Panc1 (cell line): ENCODE measurements at regions not wholly inside any gene's neighbourhood (a gene's known extent, or its start where the extent isn't known, plus 50 kb on each side); places are given as distances from the start of the nearest gene placed in this dataset.

Experiments used
- ATAC-seq: fragments of 200-7000 bp; cut with Tn5 transposase; 2 replicates; pipeline ENCODE4 v1.9.1; 2020; ENCODE audit warnings: mild to moderate bottlenecking, moderate library complexity
- BruUV-seq: library from RNA; stranded (reverse); fragments of 400-500 nt; replicated peaks from 2 replicates; lab custom pipeline; 2021; lab: Mats Ljungman, UMichigan
- CTCF ChIA-PET: fragments of 300-600 bp; sonication (Branson Sonifier 250); formaldehyde crosslinking; loops from one replicate; lab custom pipeline; 2022; ENCODE audit warnings: antibody characterized with exemption; lab: Charles Lee
- POLR2A ChIA-PET: fragments of 300-600 bp; sonication (Branson Sonifier 250); formaldehyde crosslinking; loops from one replicate; lab custom pipeline; 2022; ENCODE audit warnings: antibody characterized with exemption; lab: Charles Lee
- DNase-seq: peaks from one replicate; pipeline ENCODE4 v3.0.0-alpha.2; 2010; ENCODE audit warnings: low read depth, low spot score
- H3K27ac ChIP-seq: 2 replicates; pipeline ENCODE4 v1.5.1; 2011; ENCODE audit warnings: mild to moderate bottlenecking, low read length, inconsistent platforms
- H3K27me3 ChIP-seq: fragments of 200-500 bp; sonication (Bioruptor generic); 2 replicates; pipeline ENCODE4 v1.6.0; 2014; ENCODE audit warnings: low read length, inconsistent platforms; ENCODE audit not compliant: control insufficient read depth, insufficient read depth
- H3K36me3 ChIP-seq: fragments of 200-500 bp; sonication (Bioruptor generic); 2 replicates; pipeline ENCODE4 v1.5.1; 2014; ENCODE audit warnings: inconsistent platforms, mild to moderate bottlenecking, low read length, moderate library complexity; ENCODE audit not compliant: control insufficient read depth, insufficient read depth
- H3K4me1 ChIP-seq: 2 replicates; pipeline ENCODE4 v1.5.1; 2011; ENCODE audit warnings: inconsistent platforms, mild to moderate bottlenecking, low read length, moderate library complexity; ENCODE audit not compliant: control insufficient read depth, insufficient read depth
- H3K4me3 ChIP-seq, 2 experiments: 2 replicates each; pipeline ENCODE4 v1.5.1; 2011 to 2012; ENCODE audit warnings: low read depth in 2 of 2, low read length in 2 of 2, mild to moderate bottlenecking in 2 of 2, inconsistent platforms in 1 of 2, moderate library complexity in 1 of 2
- H3K9me3 ChIP-seq: fragments of 200-500 bp; sonication (Bioruptor generic); 2 replicates; pipeline ENCODE4 v1.5.1; 2014; ENCODE audit warnings: low read depth, mild to moderate bottlenecking, inconsistent platforms, low read length, moderate library complexity; ENCODE audit not compliant: control insufficient read depth, insufficient read depth
- POLR2AphosphoS5 ChIP-seq: IDR thresholded peaks from 2 replicates; pipeline ENCODE4 v1.6.1; 2012; ENCODE audit warnings: mild to moderate bottlenecking, low read depth, low read length, moderate library complexity
- SIN3A ChIP-seq: IDR thresholded peaks from 2 replicates; pipeline ENCODE4 v1.6.1; 2012; ENCODE audit warnings: low read depth, mild to moderate bottlenecking, low read length, moderate library complexity, borderline replicate concordance; ENCODE audit not compliant: insufficient read depth
- TCF7L2 ChIP-seq: IDR thresholded peaks from 2 replicates; pipeline ENCODE4 v1.6.1; 2011; ENCODE audit warnings: mild to moderate bottlenecking, low read depth, low read length, inconsistent platforms
- in situ Hi-C: cut with HindIII; loops from 2 replicates; pipeline ENCODE4 v1.10.0; 2016; ENCODE audit warnings: low sequenced_read_pairs, low pct_unique_long_range_greater_than_20kb
- intact Hi-C: fragments of 100-400 bp; cut with micrococcal nuclease; formaldehyde crosslinking; loops from one replicate; pipeline ENCODE4 v1.10.0; 2022; ENCODE audit not compliant: unreplicated experiment
- TF ChIP-seq, protein P1 (sequence below): fragments of 450-650 bp; IDR thresholded peaks from 2 replicates; pipeline ENCODE4 v1.5.1; 2017; ENCODE audit warnings: mild to moderate bottlenecking
- TF ChIP-seq, protein P2 (sequence below), 2 experiments: IDR thresholded peaks; 2 replicates each; pipeline ENCODE4 v1.6.1; 2011 to 2012; ENCODE audit warnings: low read depth in 2 of 2, control low read depth in 1 of 2, low read length in 1 of 2, mild to moderate bottlenecking in 1 of 2, moderate library complexity in 1 of 2; ENCODE audit not compliant: insufficient read depth in 1 of 2

DNA sequence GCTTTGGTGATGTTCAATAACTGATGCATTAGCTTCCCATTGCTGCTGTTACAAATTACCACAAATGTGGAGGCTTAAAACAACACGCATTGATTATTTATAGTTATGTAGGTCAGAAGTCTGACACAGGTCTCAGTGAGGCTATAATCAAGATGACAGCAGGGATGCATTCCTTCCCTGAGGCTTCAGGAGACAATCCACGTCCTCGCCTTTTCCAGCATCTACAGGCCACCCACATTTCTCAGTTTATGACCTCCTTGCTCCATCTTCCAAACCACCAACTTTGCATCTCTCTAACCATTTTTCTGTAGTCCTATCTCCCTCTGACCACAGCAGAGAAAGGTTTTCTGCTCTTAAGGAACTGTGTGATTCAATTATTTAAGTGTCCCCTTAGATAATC is 92.5 kb downstream of the GASK1B start:
- Histone ChIP-seq H3K4me3 (no peak overlapping the region), H3K27ac (no peak overlapping the region), H3K27me3 (no peaks in the 10 kb centered on the region), H3K9me3 (no peaks in the 10 kb centered on the region), H3K4me1 (no peaks in the 10 kb centered on the region), H3K36me3 (no peaks in the 10 kb centered on the region)
- ChIA-PET CTCF (no interaction called here), POLR2A (no interaction called here)
- no peak for DNase-seq
- no peak for ATAC-seq
- in situ Hi-C loops: no loop called here
- TF ChIP-seq, protein P1, sequence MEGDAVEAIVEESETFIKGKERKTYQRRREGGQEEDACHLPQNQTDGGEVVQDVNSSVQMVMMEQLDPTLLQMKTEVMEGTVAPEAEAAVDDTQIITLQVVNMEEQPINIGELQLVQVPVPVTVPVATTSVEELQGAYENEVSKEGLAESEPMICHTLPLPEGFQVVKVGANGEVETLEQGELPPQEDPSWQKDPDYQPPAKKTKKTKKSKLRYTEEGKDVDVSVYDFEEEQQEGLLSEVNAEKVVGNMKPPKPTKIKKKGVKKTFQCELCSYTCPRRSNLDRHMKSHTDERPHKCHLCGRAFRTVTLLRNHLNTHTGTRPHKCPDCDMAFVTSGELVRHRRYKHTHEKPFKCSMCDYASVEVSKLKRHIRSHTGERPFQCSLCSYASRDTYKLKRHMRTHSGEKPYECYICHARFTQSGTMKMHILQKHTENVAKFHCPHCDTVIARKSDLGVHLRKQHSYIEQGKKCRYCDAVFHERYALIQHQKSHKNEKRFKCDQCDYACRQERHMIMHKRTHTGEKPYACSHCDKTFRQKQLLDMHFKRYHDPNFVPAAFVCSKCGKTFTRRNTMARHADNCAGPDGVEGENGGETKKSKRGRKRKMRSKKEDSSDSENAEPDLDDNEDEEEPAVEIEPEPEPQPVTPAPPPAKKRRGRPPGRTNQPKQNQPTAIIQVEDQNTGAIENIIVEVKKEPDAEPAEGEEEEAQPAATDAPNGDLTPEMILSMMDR: no peak
- TF ChIP-seq TCF7L2 (no peak), POLR2AphosphoS5 (no peak)
- intact Hi-C loops: no loop called here
- no TSS peak for BruUV-seq

DNA sequence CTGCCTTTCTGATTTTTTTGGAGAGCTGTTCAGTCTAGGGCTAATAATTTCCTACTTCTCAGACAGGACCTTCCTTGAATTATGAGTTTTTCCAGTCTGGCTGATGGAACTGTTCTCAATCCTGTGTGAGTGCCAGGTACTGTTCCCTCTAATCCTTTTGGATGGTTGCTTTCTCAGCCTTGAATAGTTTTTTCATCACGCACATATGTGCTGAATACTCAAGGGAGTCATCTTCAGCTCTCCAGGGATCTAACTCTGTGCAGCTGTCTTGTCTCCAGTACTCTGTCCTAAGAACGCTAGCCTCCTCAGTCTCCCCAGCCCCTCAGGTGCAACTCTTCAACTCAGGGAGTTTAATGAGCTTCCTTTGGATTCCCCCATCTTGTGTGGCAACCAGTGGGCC is 93.2 kb downstream of the GASK1B start:
- CTCF ChIA-PET: no interaction called here
- Histone ChIP-seq H3K4me3 (no peak overlapping the region), H3K9me3 (no peaks in the 10 kb centered on the region), H3K36me3 (no peaks in the 10 kb centered on the region), H3K27ac (no peak overlapping the region), H3K27me3 (no peaks in the 10 kb centered on the region), H3K4me1 (no peaks in the 10 kb centered on the region)
- intact Hi-C loops (no loop called here), in situ Hi-C loops (no loop called here)
- TF ChIP-seq TCF7L2 (no peak), POLR2AphosphoS5 (no peak), SIN3A (no peak)
- TF ChIP-seq, protein P1: no peak
- TF ChIP-seq, protein P2, sequence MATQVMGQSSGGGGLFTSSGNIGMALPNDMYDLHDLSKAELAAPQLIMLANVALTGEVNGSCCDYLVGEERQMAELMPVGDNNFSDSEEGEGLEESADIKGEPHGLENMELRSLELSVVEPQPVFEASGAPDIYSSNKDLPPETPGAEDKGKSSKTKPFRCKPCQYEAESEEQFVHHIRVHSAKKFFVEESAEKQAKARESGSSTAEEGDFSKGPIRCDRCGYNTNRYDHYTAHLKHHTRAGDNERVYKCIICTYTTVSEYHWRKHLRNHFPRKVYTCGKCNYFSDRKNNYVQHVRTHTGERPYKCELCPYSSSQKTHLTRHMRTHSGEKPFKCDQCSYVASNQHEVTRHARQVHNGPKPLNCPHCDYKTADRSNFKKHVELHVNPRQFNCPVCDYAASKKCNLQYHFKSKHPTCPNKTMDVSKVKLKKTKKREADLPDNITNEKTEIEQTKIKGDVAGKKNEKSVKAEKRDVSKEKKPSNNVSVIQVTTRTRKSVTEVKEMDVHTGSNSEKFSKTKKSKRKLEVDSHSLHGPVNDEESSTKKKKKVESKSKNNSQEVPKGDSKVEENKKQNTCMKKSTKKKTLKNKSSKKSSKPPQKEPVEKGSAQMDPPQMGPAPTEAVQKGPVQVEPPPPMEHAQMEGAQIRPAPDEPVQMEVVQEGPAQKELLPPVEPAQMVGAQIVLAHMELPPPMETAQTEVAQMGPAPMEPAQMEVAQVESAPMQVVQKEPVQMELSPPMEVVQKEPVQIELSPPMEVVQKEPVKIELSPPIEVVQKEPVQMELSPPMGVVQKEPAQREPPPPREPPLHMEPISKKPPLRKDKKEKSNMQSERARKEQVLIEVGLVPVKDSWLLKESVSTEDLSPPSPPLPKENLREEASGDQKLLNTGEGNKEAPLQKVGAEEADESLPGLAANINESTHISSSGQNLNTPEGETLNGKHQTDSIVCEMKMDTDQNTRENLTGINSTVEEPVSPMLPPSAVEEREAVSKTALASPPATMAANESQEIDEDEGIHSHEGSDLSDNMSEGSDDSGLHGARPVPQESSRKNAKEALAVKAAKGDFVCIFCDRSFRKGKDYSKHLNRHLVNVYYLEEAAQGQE (IDR thresholded peaks at IDR 0.05; ENCODE audit: insufficient read depth in 1 of 2, low read depth in 2 of 2, low read length in 1 of 2): no peak
- BruUV-seq: no TSS peak
- POLR2A ChIA-PET: no interaction called here
- no peak for DNase-seq
- no peak for ATAC-seq

DNA sequence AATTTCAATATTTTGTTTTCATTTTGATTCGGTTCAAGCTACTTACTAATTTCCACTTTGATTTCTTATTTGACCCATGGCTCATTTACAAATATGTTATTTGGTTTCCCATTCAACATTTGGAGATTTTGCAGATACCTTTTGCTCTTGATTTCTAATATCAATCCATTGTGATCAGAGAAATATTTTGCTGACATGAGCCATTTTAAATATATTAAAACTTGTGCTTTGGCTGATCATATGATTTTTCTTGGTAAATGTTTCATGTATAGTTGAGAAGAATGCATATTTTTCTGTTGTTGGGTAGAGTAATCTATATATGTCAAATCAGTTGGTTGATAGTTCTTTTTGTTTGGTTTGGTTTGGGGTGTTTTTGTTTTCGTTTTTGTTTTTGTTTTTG is 95.0 kb downstream of the GASK1B start:
- ATAC-seq (no peak), DNase-seq (no peak)
- no TSS peak for BruUV-seq
- ChIA-PET CTCF (no interaction called here), POLR2A (no interaction called here)
- TF ChIP-seq TCF7L2: no peak
- TF ChIP-seq, protein P2 (IDR thresholded peaks at IDR 0.05; ENCODE audit: insufficient read depth in 1 of 2, low read depth in 2 of 2, low read length in 1 of 2): no peak
- TF ChIP-seq POLR2AphosphoS5: no peak
- TF ChIP-seq, protein P1: no peak
- TF ChIP-seq SIN3A: no peak
- no peaks in the 10 kb centered on the region for H3K9me3 ChIP-seq
- H3K4me1 ChIP-seq: no peaks in the 10 kb centered on the region
- no peak overlapping the region for H3K4me3 ChIP-seq
- H3K36me3 ChIP-seq: no peaks in the 10 kb centered on the region
- no peak overlapping the region for H3K27ac ChIP-seq
- H3K27me3 ChIP-seq: no peaks in the 10 kb centered on the region
- in situ Hi-C loops: no loop called here
- intact Hi-C loops: no loop called here
